T-helper 1 cell (primary cell): ENCODE measurements at regions not wholly inside any gene's neighbourhood (a gene's known extent, or its start where the extent isn't known, plus 50 kb on each side); places are given as distances from the start of the nearest gene placed in this dataset.
"Not testable (repeated sequence)": the region's sequence is repeated elsewhere in the genome, so short reads cannot be mapped to it uniquely, and the experiment has no call there.

Experiments
- DNase-seq, 5 donors: peaks; one replicate each; pipeline ENCODE4 v3.0.0-alpha.2; 2012 to 2020

GRCh38 chr14:106062502-106063272, 536.3 kb downstream of the TMEM121 start:
- no peak for DNase-seq

- DNase-seq: no peak
Measured at GRCh38 chr14:106067935-106068334, 541.6 kb downstream of the TMEM121 start.

GRCh38 chr14:106069804-106070625, 543.6 kb downstream of the TMEM121 start:
- DNase-seq: peak in 1 of 5 donors; percentile 41

- no peak for DNase-seq
Measured at GRCh38 chr14:106080922-106081321, 554.5 kb downstream of the TMEM121 start.

GRCh38 chr14:106081721-106082120, 555.3 kb downstream of the TMEM121 start:
- not testable (repeated sequence) for DNase-seq

GRCh38 chr14:106083082-106083481, 556.7 kb downstream of the TMEM121 start:
- DNase-seq: no peak

- DNase-seq: no peak
Measured at GRCh38 chr14:106087837-106088236, 561.5 kb downstream of the TMEM121 start.

- not testable (repeated sequence) for DNase-seq
Measured at GRCh38 chr14:106088860-106089259, 562.5 kb downstream of the TMEM121 start.

- DNase-seq: peak in 4 of 5 donors; percentile 42 to 85 (median 50)
Measured at GRCh38 chr14:106094654-106095189, 568.3 kb downstream of the TMEM121 start.

- DNase-seq: no peak
Measured at GRCh38 chr14:106107703-106108102, 581.3 kb downstream of the TMEM121 start.

- DNase-seq: no peak
Measured at GRCh38 chr14:106109337-106109736, 583.0 kb downstream of the TMEM121 start.

- DNase-seq: no peak
Measured at GRCh38 chr14:106115401-106115800, 589.0 kb downstream of the TMEM121 start.

- DNase-seq: not testable (repeated sequence)
Measured at GRCh38 chr14:106116339-106116930, 590.1 kb downstream of the TMEM121 start.

GRCh38 chr14:106120101-106120500, 593.7 kb downstream of the TMEM121 start:
- DNase-seq: no peak

GRCh38 chr14:106129274-106129673, 602.9 kb downstream of the TMEM121 start:
- peak in 1 of 5 donors; percentile 21 for DNase-seq

GRCh38 chr14:106129904-106130661, 603.7 kb downstream of the TMEM121 start:
- not testable (repeated sequence) for DNase-seq

- peak in 1 of 5 donors; percentile 8 for DNase-seq
Measured at GRCh38 chr14:106133126-106133525, 606.7 kb downstream of the TMEM121 start.

- DNase-seq: no peak
Measured at GRCh38 chr14:106134886-106135285, 608.5 kb downstream of the TMEM121 start.

- peak in 4 of 5 donors; percentile 32 to 54 (median 42) for DNase-seq
Measured at GRCh38 chr14:106141242-106142220, 615.1 kb downstream of the TMEM121 start.

GRCh38 chr14:106145731-106146130, 619.3 kb downstream of the TMEM121 start:
- DNase-seq: not testable (repeated sequence)
